ENCODE measurements at regions not wholly inside any gene's neighbourhood (a gene's known extent, or its start where the extent isn't known, plus 50 kb on each side); places are given as distances from the start of the nearest gene placed in this dataset.

- DNase-seq (ENCODE audit: extremely low spot score), result no peak
- ChIA-PET CTCF (interaction anchor here (0.5 kb wide), 1 partner anchor 9 kb away, joined by 6 read pairs; no protein-coding TSS in a partner anchor), POLR2A (no interaction called here)
- no peak for TF ChIP-seq TARDBP (IDR thresholded peaks at IDR 0.05)
- no peak for TF ChIP-seq SP1 (IDR thresholded peaks at IDR 0.05)
- TF ChIP-seq SUZ12 (IDR thresholded peaks at IDR 0.05), result no peak
- TF ChIP-seq ARNT (IDR thresholded peaks at IDR 0.05), result no peak
- TF ChIP-seq FOXM1 (IDR thresholded peaks at IDR 0.05; ENCODE audit: borderline replicate concordance), result no peak
- TF ChIP-seq HDGF (IDR thresholded peaks at IDR 0.05; ENCODE audit: borderline replicate concordance), result no peak
- TF ChIP-seq FOXK2 (IDR thresholded peaks at IDR 0.05), result no peak
- no peak for TF ChIP-seq L3MBTL2 (conservative IDR thresholded peaks at IDR 0.05)
- TF ChIP-seq ZNF384 (IDR thresholded peaks at IDR 0.05), result no peak
- TF ChIP-seq LEF1 (IDR thresholded peaks at IDR 0.05; ENCODE audit: borderline replicate concordance), result no peak
- TF ChIP-seq ELF4 (IDR thresholded peaks at IDR 0.05), result no peak
- TF ChIP-seq BHLHE40 (IDR thresholded peaks at IDR 0.05; ENCODE audit: borderline replicate concordance), result no peak
Observed at GRCh38 chr3:66633402-66634381, 132.9 kb upstream of the LRIG1 start.

- TF ChIP-seq FOXA1 (IDR thresholded peaks at IDR 0.05) (no peak), FOXM1 (IDR thresholded peaks at IDR 0.05; ENCODE audit: borderline replicate concordance) (no peak), SP1 (IDR thresholded peaks at IDR 0.05) (no peak), HDGF (IDR thresholded peaks at IDR 0.05; ENCODE audit: borderline replicate concordance) (no peak), TARDBP (IDR thresholded peaks at IDR 0.05) (no peak), PKNOX1 (IDR thresholded peaks at IDR 0.05) (no peak), ELF4 (IDR thresholded peaks at IDR 0.05) (no peak), BHLHE40 (IDR thresholded peaks at IDR 0.05; ENCODE audit: borderline replicate concordance) (no peak), ZNF384 (IDR thresholded peaks at IDR 0.05) (no peak), FOXK2 (IDR thresholded peaks at IDR 0.05) (no peak), CTBP1 (IDR thresholded peaks at IDR 0.05; ENCODE audit: borderline replicate concordance) (no peak), LEF1 (IDR thresholded peaks at IDR 0.05; ENCODE audit: borderline replicate concordance) (no peak), SUZ12 (IDR thresholded peaks at IDR 0.05) (no peak), NFRKB (IDR thresholded peaks at IDR 0.05) (no peak), L3MBTL2 (conservative IDR thresholded peaks at IDR 0.05) (no peak), ARNT (IDR thresholded peaks at IDR 0.05) (no peak)
- POLR2A ChIA-PET, result no interaction called here
- DNase-seq (ENCODE audit: extremely low spot score), result no peak
- CTCF ChIA-PET, result no interaction called here
Observed at GRCh38 chr3:66638717-66639116, 137.9 kb upstream of the LRIG1 start.

DNA sequence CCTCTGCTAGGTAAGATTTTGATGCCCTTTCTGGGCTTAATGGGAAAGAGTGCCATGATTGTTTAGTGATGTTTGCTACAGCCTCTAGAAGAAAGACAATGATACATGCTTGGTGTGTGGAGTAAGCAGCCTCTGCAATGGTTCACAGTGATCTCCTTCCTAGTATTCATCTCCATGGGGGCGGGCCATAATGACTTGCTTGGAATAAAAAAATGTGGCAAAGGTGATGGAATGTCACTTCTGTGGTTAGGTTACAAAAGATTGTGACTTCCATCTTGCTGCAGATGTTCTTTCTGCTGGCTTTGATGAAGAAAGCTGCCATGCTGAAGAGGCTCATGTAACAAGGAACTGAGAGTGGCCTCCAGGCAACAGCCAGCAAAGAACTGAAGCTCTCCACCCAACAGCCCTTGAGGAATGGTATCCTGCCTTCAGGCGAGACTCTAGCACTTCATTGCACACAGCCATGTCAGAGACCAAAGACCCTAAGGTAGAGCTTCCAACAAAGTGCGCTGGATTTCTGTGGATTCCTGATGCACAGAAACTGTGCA, 139.1 kb upstream of the LRIG1 start:
- POLR2A ChIA-PET, result no interaction called here
- CTCF ChIA-PET, result no interaction called here
- TF ChIP-seq HDGF (IDR thresholded peaks at IDR 0.05; ENCODE audit: borderline replicate concordance) (no peak), NFRKB (IDR thresholded peaks at IDR 0.05) (no peak), FOXK2 (IDR thresholded peaks at IDR 0.05) (no peak), ZNF384 (IDR thresholded peaks at IDR 0.05) (no peak), TARDBP (IDR thresholded peaks at IDR 0.05) (no peak), FOXA1 (IDR thresholded peaks at IDR 0.05) (no peak), SUZ12 (IDR thresholded peaks at IDR 0.05) (no peak), L3MBTL2 (conservative IDR thresholded peaks at IDR 0.05) (no peak), CTBP1 (IDR thresholded peaks at IDR 0.05; ENCODE audit: borderline replicate concordance) (no peak), BHLHE40 (IDR thresholded peaks at IDR 0.05; ENCODE audit: borderline replicate concordance) (no peak), ELF4 (IDR thresholded peaks at IDR 0.05) (no peak), SP1 (IDR thresholded peaks at IDR 0.05) (no peak), LEF1 (IDR thresholded peaks at IDR 0.05; ENCODE audit: borderline replicate concordance) (no peak), FOXM1 (IDR thresholded peaks at IDR 0.05; ENCODE audit: borderline replicate concordance) (no peak), ARNT (IDR thresholded peaks at IDR 0.05) (no peak)
- no peak for DNase-seq (ENCODE audit: extremely low spot score)

- CTCF ChIA-PET, result no interaction called here
- TF ChIP-seq FOXA1 (IDR thresholded peaks at IDR 0.05) (0 out of 2 replicates have a peak, but pooled peaks have one; percentile 51), PKNOX1 (IDR thresholded peaks at IDR 0.05) (peak; percentile 86), SP1 (IDR thresholded peaks at IDR 0.05) (no peak)
- POLR2A ChIA-PET, result no interaction called here
- DNase-seq (ENCODE audit: extremely low spot score), result no peak
Observed at GRCh38 chr3:66642019-66642418, 141.2 kb upstream of the LRIG1 start.

DNA sequence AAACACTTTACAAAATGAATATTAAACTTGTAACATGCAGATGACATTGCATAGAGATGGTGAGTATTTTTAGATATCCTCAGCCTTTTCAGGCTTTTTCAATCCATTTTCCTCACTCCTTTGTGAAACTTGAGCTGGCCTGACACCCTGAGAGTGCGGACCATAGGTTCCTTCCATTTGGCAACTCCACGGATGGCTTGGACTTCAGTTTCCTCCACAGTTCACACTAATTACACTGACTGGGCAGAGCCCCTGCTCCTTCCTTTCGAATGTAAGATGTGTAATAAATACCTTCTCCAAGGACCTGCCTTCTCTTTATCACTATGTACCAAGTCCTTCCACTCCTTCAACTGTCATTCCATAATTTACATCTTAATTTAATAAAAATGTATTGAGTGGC, 141.7 kb upstream of the LRIG1 start:
- TF ChIP-seq PKNOX1 (IDR thresholded peaks at IDR 0.05), result peak; percentile 59
- TF ChIP-seq ELF4 (IDR thresholded peaks at IDR 0.05), result no peak
- TF ChIP-seq TARDBP (IDR thresholded peaks at IDR 0.05), result no peak
- no peak for DNase-seq (ENCODE audit: extremely low spot score)
- ChIA-PET CTCF (no interaction called here), POLR2A (no interaction called here)

- no peak for DNase-seq (ENCODE audit: extremely low spot score)
- TF ChIP-seq FOXA1 (IDR thresholded peaks at IDR 0.05), result no peak
- TF ChIP-seq SP1 (IDR thresholded peaks at IDR 0.05), result no peak
- no peak for TF ChIP-seq L3MBTL2 (conservative IDR thresholded peaks at IDR 0.05)
- TF ChIP-seq CTBP1 (IDR thresholded peaks at IDR 0.05; ENCODE audit: borderline replicate concordance), result no peak
- TF ChIP-seq HDGF (IDR thresholded peaks at IDR 0.05; ENCODE audit: borderline replicate concordance), result no peak
- no peak for TF ChIP-seq FOXM1 (IDR thresholded peaks at IDR 0.05; ENCODE audit: borderline replicate concordance)
- TF ChIP-seq FOXK2 (IDR thresholded peaks at IDR 0.05), result no peak
- TF ChIP-seq PKNOX1 (IDR thresholded peaks at IDR 0.05), result no peak
- TF ChIP-seq ELF4 (IDR thresholded peaks at IDR 0.05), result no peak
- TF ChIP-seq ARNT (IDR thresholded peaks at IDR 0.05), result no peak
- no peak for TF ChIP-seq BHLHE40 (IDR thresholded peaks at IDR 0.05; ENCODE audit: borderline replicate concordance)
- no peak for TF ChIP-seq ZNF384 (IDR thresholded peaks at IDR 0.05)
- no peak for TF ChIP-seq SUZ12 (IDR thresholded peaks at IDR 0.05)
- no peak for TF ChIP-seq NFRKB (IDR thresholded peaks at IDR 0.05)
- TF ChIP-seq LEF1 (IDR thresholded peaks at IDR 0.05; ENCODE audit: borderline replicate concordance), result no peak
- no peak for TF ChIP-seq TARDBP (IDR thresholded peaks at IDR 0.05)
- CTCF ChIA-PET, result no interaction called here
- POLR2A ChIA-PET, result no interaction called here
Observed at GRCh38 chr3:66644549-66644948, 143.7 kb upstream of the LRIG1 start.
